Upper lobe of left lung (tissue), 4 donors: ENCODE measurements at regions not wholly inside any gene's neighbourhood (a gene's known extent, or its start where the extent isn't known, plus 50 kb on each side); places are given as distances from the start of the nearest gene placed in this dataset.

Experiments used
- EP300 ChIP-seq, 4 donors: sonication (generic); formaldehyde crosslinking; IDR thresholded peaks; one replicate each; pipeline ENCODE4 v1.5.1; 2017; ENCODE audit warnings: antibody characterized with exemption in 4 of 4, control low read depth in 2 of 4
- TF ChIP-seq, protein P1 (sequence below), 6 experiments: fragments of 450-650 bp in 4 of 6; fragments of 200-600 bp in 2 of 6; sonication (generic) in 2 of 6; IDR thresholded peaks; one replicate each; pipeline ENCODE4 v1.5.1; 2016 to 2019; ENCODE audit warnings: antibody characterized with exemption in 6 of 6

DNA sequence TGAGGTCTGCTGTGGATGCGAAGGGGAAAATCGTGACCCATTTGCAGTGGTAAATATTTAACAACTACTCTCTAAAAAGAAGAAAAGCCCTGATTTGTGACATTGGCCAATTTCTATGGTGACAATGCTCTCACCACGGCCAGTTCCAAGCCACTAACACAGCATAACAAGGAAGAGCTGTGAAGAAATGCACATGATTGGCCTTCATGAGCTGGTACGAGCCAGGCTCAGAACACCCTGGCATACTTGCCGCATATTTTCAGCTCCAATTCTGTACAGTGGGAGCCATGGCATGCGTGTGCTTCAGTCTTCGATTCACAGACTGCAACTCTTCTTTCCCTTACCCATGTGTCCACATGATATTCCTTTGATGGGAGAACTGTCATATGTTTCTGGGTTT, 363.9 kb upstream of the CDH5 start:
- no peak for TF ChIP-seq EP300 (IDR thresholded peaks at IDR 0.05)
- TF ChIP-seq, protein P1, sequence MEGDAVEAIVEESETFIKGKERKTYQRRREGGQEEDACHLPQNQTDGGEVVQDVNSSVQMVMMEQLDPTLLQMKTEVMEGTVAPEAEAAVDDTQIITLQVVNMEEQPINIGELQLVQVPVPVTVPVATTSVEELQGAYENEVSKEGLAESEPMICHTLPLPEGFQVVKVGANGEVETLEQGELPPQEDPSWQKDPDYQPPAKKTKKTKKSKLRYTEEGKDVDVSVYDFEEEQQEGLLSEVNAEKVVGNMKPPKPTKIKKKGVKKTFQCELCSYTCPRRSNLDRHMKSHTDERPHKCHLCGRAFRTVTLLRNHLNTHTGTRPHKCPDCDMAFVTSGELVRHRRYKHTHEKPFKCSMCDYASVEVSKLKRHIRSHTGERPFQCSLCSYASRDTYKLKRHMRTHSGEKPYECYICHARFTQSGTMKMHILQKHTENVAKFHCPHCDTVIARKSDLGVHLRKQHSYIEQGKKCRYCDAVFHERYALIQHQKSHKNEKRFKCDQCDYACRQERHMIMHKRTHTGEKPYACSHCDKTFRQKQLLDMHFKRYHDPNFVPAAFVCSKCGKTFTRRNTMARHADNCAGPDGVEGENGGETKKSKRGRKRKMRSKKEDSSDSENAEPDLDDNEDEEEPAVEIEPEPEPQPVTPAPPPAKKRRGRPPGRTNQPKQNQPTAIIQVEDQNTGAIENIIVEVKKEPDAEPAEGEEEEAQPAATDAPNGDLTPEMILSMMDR (IDR thresholded peaks at IDR 0.05), result no peak
